ENCODE measurements at regions not wholly inside any gene's neighbourhood (a gene's known extent, or its start where the extent isn't known, plus 50 kb on each side); places are given as distances from the start of the nearest gene placed in this dataset.

DNA sequence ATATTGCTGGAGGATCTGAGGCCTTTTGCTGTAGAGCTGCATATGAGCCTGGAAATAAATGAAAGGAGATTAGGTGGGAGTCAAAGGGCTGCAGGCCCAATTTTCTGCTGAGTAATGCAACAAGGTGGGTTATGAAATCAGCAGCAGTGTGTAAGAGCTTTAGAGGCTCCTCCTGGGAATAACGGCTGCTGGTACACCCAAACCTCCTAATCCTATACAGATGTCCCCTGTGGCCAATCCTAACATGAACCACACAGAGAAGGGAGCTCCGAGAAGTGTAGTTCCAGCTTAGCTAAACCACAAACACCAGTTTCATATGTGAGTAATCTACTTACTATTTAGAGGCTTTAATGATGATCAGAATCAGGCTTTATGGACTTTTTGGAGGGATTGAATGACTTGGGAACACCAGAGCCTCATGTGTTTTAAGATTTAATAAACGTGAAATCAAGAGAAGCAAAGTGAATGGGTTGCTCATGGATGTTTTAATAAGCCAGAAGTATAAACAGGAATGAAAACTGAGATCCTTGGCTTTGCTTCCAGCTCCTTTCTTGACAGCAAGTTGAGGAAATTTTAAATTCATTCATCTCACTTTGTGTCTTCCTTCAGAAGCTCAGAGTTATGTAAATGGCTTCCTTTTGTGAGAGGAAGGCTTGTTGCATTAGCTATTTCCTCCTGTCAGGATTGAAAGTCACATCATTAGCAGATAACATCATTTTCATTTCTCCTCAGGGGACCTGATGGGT is 437.5 kb downstream of the TMEM232 start:
- TF ChIP-seq EZH2phosphoT487 (IDR thresholded peaks at IDR 0.05; ENCODE audit: unreplicated experiment) = no peak
- TF ChIP-seq, protein P1, sequence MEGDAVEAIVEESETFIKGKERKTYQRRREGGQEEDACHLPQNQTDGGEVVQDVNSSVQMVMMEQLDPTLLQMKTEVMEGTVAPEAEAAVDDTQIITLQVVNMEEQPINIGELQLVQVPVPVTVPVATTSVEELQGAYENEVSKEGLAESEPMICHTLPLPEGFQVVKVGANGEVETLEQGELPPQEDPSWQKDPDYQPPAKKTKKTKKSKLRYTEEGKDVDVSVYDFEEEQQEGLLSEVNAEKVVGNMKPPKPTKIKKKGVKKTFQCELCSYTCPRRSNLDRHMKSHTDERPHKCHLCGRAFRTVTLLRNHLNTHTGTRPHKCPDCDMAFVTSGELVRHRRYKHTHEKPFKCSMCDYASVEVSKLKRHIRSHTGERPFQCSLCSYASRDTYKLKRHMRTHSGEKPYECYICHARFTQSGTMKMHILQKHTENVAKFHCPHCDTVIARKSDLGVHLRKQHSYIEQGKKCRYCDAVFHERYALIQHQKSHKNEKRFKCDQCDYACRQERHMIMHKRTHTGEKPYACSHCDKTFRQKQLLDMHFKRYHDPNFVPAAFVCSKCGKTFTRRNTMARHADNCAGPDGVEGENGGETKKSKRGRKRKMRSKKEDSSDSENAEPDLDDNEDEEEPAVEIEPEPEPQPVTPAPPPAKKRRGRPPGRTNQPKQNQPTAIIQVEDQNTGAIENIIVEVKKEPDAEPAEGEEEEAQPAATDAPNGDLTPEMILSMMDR (conservative IDR thresholded peaks at IDR 0.05; ENCODE audit: low read depth in 2 of 2) = no peak
- TF ChIP-seq POLR2AphosphoS5 (IDR thresholded peaks at IDR 0.05; ENCODE audit: low read depth) = no peak
- no peak for TF ChIP-seq ETS1 (IDR thresholded peaks at IDR 0.05)
- no peak for TF ChIP-seq CREB1 (CRISPR knock-in tag; IDR thresholded peaks at IDR 0.05; ENCODE audit: low read depth)
- no peak for TF ChIP-seq EZH2 (IDR thresholded peaks at IDR 0.05; ENCODE audit: low read depth, unreplicated experiment)
- no peak for TF ChIP-seq JUNB (IDR thresholded peaks at IDR 0.05; ENCODE audit: unreplicated experiment)

Data from GM23338 (cell line).